ENCODE measurements at regions not wholly inside any gene's neighbourhood (a gene's known extent, or its start where the extent isn't known, plus 50 kb on each side); places are given as distances from the start of the nearest gene placed in this dataset.

GRCh38 chr2:5955921-5956320, 263.7 kb downstream of the SOX11 start:
- H3K27ac ChIP-seq: no peak overlapping the region
- intact Hi-C loops (cut with DNase I): no loop called here
- H3K36me3 ChIP-seq: no peaks in the 10 kb centered on the region
- no peaks in the 10 kb centered on the region for H3K9me3 ChIP-seq
- ATAC-seq: no peak
- no peak for DNase-seq
- H3K4me3 ChIP-seq: no peak overlapping the region
- no peaks in the 10 kb centered on the region for H3K4me1 ChIP-seq
- TF ChIP-seq CTCF (IDR thresholded peaks at IDR 0.05): no peak
- no peaks in the 10 kb centered on the region for H3K27me3 ChIP-seq

GRCh38 chr2:5959836-5960820, 267.9 kb downstream of the SOX11 start:
- intact Hi-C loops (cut with DNase I): no loop called here
- H3K27ac ChIP-seq: no peak overlapping the region
- H3K36me3 ChIP-seq: no peaks in the 10 kb centered on the region
- TF ChIP-seq CTCF (IDR thresholded peaks at IDR 0.05): no peak
- no peaks in the 10 kb centered on the region for H3K9me3 ChIP-seq
- DNase-seq: no peak
- peak; percentile 21 for ATAC-seq
- H3K4me3 ChIP-seq: no peak overlapping the region
- H3K4me1 ChIP-seq: no peaks in the 10 kb centered on the region
- H3K27me3 ChIP-seq: no peaks in the 10 kb centered on the region

- intact Hi-C loops (cut with DNase I): no loop called here
- no peak for TF ChIP-seq CTCF (IDR thresholded peaks at IDR 0.05)
- Histone ChIP-seq H3K36me3 (no peaks in the 10 kb centered on the region), H3K4me1 (no peaks in the 10 kb centered on the region), H3K27ac (no peak overlapping the region), H3K9me3 (no peaks in the 10 kb centered on the region), H3K4me3 (no peak overlapping the region), H3K27me3 (no peaks in the 10 kb centered on the region)
- ATAC-seq: no peak
- no peak for DNase-seq
These were observed 275.3 kb downstream of the SOX11 start for GRCh38 chr2:5967506-5967905.

GRCh38 chr2:5969303-5969702, 277.1 kb downstream of the SOX11 start:
- no peaks in the 10 kb centered on the region for H3K36me3 ChIP-seq
- ATAC-seq: no peak
- no peak for DNase-seq
- no peak overlapping the region for H3K4me3 ChIP-seq
- intact Hi-C loops (cut with DNase I): no loop called here
- H3K9me3 ChIP-seq: no peaks in the 10 kb centered on the region
- TF ChIP-seq CTCF (IDR thresholded peaks at IDR 0.05): no peak
- H3K27me3 ChIP-seq: no peaks in the 10 kb centered on the region
- H3K4me1 ChIP-seq: no peaks in the 10 kb centered on the region
- no peak overlapping the region for H3K27ac ChIP-seq

GRCh38 chr2:5970347-5970746, 278.2 kb downstream of the SOX11 start:
- no peak for ATAC-seq
- no peak for DNase-seq

More at GRCh38 chr2:5970347-5970746, 278.2 kb downstream of the SOX11 start:
- no peaks in the 10 kb centered on the region for H3K4me1 ChIP-seq
- H3K36me3 ChIP-seq: no peaks in the 10 kb centered on the region
- no peaks in the 10 kb centered on the region for H3K9me3 ChIP-seq
- no peak overlapping the region for H3K27ac ChIP-seq
- intact Hi-C loops (cut with DNase I): no loop called here
- H3K27me3 ChIP-seq: no peaks in the 10 kb centered on the region
- TF ChIP-seq CTCF (IDR thresholded peaks at IDR 0.05): no peak
- H3K4me3 ChIP-seq: no peak overlapping the region
